Fibroblast of lung (primary cell): ENCODE measurements at regions not wholly inside any gene's neighbourhood (a gene's known extent, or its start where the extent isn't known, plus 50 kb on each side); places are given as distances from the start of the nearest gene placed in this dataset.

Experiments
- EZH2 ChIP-seq: IDR thresholded peaks from 2 replicates; pipeline ENCODE4 v1.5.1; 2012; ENCODE audit warnings: low read length, control low read depth, mild to moderate bottlenecking; ENCODE audit errors: missing control alignments
- TF ChIP-seq, protein P1 (sequence below), 2 donors: IDR thresholded peaks in 1 of 2; conservative IDR thresholded peaks in 1 of 2; 1 replicate in 1 of 2; 2 replicates in 1 of 2; pipeline ENCODE4 v1.5.1; 2011 to 2012; ENCODE audit warnings: low read length in 2 of 2, control low read depth in 1 of 2, inconsistent platforms in 1 of 2, low read depth in 1 of 2, mild to moderate bottlenecking in 1 of 2

DNA sequence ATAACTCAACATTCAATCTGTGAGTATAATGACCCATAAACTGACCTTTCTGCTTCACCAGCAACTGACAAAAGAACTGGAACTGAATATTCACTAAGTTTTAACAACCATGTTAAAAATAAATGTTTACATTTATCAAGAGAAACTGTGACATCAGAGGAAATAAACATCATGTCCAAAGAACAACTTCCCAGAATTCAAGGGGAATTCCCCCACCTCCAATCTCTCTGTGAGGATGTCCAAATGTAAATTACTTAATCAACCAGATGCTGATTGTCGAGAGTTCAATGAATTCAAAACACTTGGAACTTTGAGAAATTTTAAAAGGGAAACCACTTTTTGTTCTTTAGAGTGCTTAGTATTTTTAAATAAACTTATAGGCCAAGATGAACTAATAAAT is 365.6 kb upstream of the ADGRL2 start:
- TF ChIP-seq, protein P1, sequence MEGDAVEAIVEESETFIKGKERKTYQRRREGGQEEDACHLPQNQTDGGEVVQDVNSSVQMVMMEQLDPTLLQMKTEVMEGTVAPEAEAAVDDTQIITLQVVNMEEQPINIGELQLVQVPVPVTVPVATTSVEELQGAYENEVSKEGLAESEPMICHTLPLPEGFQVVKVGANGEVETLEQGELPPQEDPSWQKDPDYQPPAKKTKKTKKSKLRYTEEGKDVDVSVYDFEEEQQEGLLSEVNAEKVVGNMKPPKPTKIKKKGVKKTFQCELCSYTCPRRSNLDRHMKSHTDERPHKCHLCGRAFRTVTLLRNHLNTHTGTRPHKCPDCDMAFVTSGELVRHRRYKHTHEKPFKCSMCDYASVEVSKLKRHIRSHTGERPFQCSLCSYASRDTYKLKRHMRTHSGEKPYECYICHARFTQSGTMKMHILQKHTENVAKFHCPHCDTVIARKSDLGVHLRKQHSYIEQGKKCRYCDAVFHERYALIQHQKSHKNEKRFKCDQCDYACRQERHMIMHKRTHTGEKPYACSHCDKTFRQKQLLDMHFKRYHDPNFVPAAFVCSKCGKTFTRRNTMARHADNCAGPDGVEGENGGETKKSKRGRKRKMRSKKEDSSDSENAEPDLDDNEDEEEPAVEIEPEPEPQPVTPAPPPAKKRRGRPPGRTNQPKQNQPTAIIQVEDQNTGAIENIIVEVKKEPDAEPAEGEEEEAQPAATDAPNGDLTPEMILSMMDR (conservative IDR thresholded peaks at IDR 0.05 in 1 of 2, IDR thresholded peaks at IDR 0.05 in 1 of 2; ENCODE audit: low read depth in 1 of 2, low read length in 2 of 2) = no peak
- TF ChIP-seq EZH2 = no peak
